Activated B cell treated with CpG ODN at 0.5 μM for 24 hours (primary cell): ENCODE measurements at regions not wholly inside any gene's neighbourhood (a gene's known extent, or its start where the extent isn't known, plus 50 kb on each side); places are given as distances from the start of the nearest gene placed in this dataset.

Experiments
- ATAC-seq: fragments of 200-7000 bp; cut with Tn5 transposase; one replicate; pipeline ENCODE4 v1.10.0; 2021; ENCODE audit warnings: low read depth, mild to moderate bottlenecking, moderate library complexity
- CTCF ChIA-PET: fragments of 350-600 bp; sonication (Branson Sonifier 250); formaldehyde crosslinking; loops from one replicate; lab custom pipeline; 2021; ENCODE audit warnings: antibody characterized with exemption; lab: Charles Lee
- POLR2A ChIA-PET: fragments of 350-600 bp; sonication (Branson Sonifier 250); formaldehyde crosslinking; loops from one replicate; lab custom pipeline; 2021; ENCODE audit warnings: antibody characterized with exemption; lab: Charles Lee
- DNase-seq: peaks from one replicate; pipeline ENCODE4 v3.0.0; 2022
- H3K27ac Mint-ChIP-seq: one replicate; pipeline ENCODE4 v1.8.0; 2020; ENCODE audit warnings: mixed read lengths
- H3K27me3 Mint-ChIP-seq: one replicate; pipeline ENCODE4 v1.8.0; 2021; ENCODE audit warnings: mixed read lengths
- H3K36me3 Mint-ChIP-seq: one replicate; pipeline ENCODE4 v1.8.0; 2021; ENCODE audit warnings: low read depth, mixed read lengths
- H3K4me1 Mint-ChIP-seq: one replicate; pipeline ENCODE4 v1.8.0; 2021; ENCODE audit warnings: mixed read lengths
- H3K4me3 Mint-ChIP-seq: one replicate; pipeline ENCODE4 v1.8.0; 2020; ENCODE audit warnings: mild to moderate bottlenecking, mixed read lengths
- H3K9me3 Mint-ChIP-seq: one replicate; pipeline ENCODE4 v1.8.0; 2020; ENCODE audit warnings: mixed read lengths
- CTCF ChIP-seq: fragments of 200-600 bp; IDR thresholded peaks from one replicate; pipeline ENCODE4 v1.8.0; 2022; ENCODE audit warnings: antibody characterized with exemption, mild to moderate bottlenecking
- intact Hi-C: fragments of 100-400 bp; cut with micrococcal nuclease; formaldehyde crosslinking; loops from one replicate; pipeline ENCODE4 v1.15.1; 2024

- no peak overlapping the region for H3K27ac Mint-ChIP-seq
- CTCF ChIA-PET: no interaction called here
- ATAC-seq (no peak), DNase-seq (no peak)
- TF ChIP-seq CTCF: no peak
- intact Hi-C loops: no loop called here
- H3K4me1 Mint-ChIP-seq: peaks cover 8% of the 10 kb centered on the region
- H3K9me3 Mint-ChIP-seq: no peaks in the 10 kb centered on the region
- H3K27me3 Mint-ChIP-seq: no peaks in the 10 kb centered on the region
- no peak overlapping the region for H3K4me3 Mint-ChIP-seq
- no peaks in the 10 kb centered on the region for H3K36me3 Mint-ChIP-seq
- POLR2A ChIA-PET: no interaction called here
Measured at GRCh38 chr18:3328532-3328931, 66.6 kb downstream of the MYL12B start.

- Mint-ChIP-seq H3K36me3 (no peaks in the 10 kb centered on the region), H3K27ac (no peak overlapping the region), H3K4me3 (no peak overlapping the region), H3K9me3 (no peaks in the 10 kb centered on the region), H3K27me3 (no peaks in the 10 kb centered on the region), H3K4me1 (no peaks in the 10 kb centered on the region)
- TF ChIP-seq CTCF: no peak
- intact Hi-C loops: no loop called here
- DNase-seq: no peak
- ChIA-PET POLR2A (no interaction called here), CTCF (no interaction called here)
- no peak for ATAC-seq
Measured at GRCh38 chr18:3329471-3329870, 67.5 kb downstream of the MYL12B start.

- ATAC-seq (no peak), DNase-seq (no peak)
- intact Hi-C loops: no loop called here
- ChIA-PET POLR2A (no interaction called here), CTCF (interaction anchor here (0.7 kb wide), 1 partner anchor 394 kb away, joined by 3 read pairs; no protein-coding TSS in a partner anchor)
- Mint-ChIP-seq H3K27ac (no peak overlapping the region), H3K36me3 (no peaks in the 10 kb centered on the region), H3K4me3 (no peak overlapping the region), H3K27me3 (no peaks in the 10 kb centered on the region), H3K4me1 (no peaks in the 10 kb centered on the region), H3K9me3 (no peaks in the 10 kb centered on the region)
- TF ChIP-seq CTCF: no peak
Measured at GRCh38 chr18:3329872-3330271, 67.9 kb downstream of the MYL12B start.

DNA sequence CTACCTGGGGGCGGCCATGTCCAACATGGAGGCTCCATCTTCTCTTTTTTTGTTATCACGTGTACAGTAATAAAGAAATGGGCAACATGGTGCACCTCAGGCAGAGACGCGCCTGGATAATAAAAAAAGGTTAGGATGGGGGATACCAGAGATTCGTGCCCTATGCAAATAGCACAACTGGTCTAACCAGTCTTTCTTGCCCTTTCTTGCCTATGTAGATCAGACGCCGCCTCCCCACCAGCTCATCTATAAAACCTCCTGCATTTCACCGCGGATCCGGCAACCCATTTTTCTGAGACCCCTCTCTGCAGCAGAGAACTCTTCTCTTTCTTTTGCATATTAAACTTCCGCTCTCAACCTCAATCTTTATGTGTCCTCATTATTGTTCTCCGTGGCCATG is 68.7 kb downstream of the MYL12B start:
- no peaks in the 10 kb centered on the region for H3K4me1 Mint-ChIP-seq
- no peaks in the 10 kb centered on the region for H3K36me3 Mint-ChIP-seq
- ATAC-seq (no peak), DNase-seq (no peak)
- H3K4me3 Mint-ChIP-seq: no peak overlapping the region
- ChIA-PET CTCF (interaction anchor here (0.7 kb wide), 1 partner anchor 393 kb away, joined by 3 read pairs; no protein-coding TSS in a partner anchor), POLR2A (interaction anchor here (0.5 kb wide), 1 partner anchor 230 kb away, joined by 7 read pairs; no protein-coding TSS in a partner anchor)
- intact Hi-C loops: no loop called here
- H3K27ac Mint-ChIP-seq: no peak overlapping the region
- TF ChIP-seq CTCF: no peak
- no peaks in the 10 kb centered on the region for H3K9me3 Mint-ChIP-seq
- H3K27me3 Mint-ChIP-seq: no peaks in the 10 kb centered on the region

GRCh38 chr18:3332376-3332775 is 70.4 kb downstream of the MYL12B start:
- no peaks in the 10 kb centered on the region for H3K36me3 Mint-ChIP-seq
- DNase-seq (no peak), ATAC-seq (no peak)
- H3K9me3 Mint-ChIP-seq: no peaks in the 10 kb centered on the region
- H3K27ac Mint-ChIP-seq: no peak overlapping the region
- intact Hi-C loops: no loop called here
- no peaks in the 10 kb centered on the region for H3K4me1 Mint-ChIP-seq
- H3K4me3 Mint-ChIP-seq: no peak overlapping the region
- no peaks in the 10 kb centered on the region for H3K27me3 Mint-ChIP-seq
- ChIA-PET CTCF (no interaction called here), POLR2A (interaction anchor here (1.4 kb wide), 1 partner anchor 122 kb away, joined by 3 read pairs; no protein-coding TSS in a partner anchor)
- no peak for TF ChIP-seq CTCF
